ENCODE measurements at regions not wholly inside any gene's neighbourhood (a gene's known extent, or its start where the extent isn't known, plus 50 kb on each side); places are given as distances from the start of the nearest gene placed in this dataset.

GRCh38 chr20:22795433-22795832 lies 211.1 kb upstream of the FOXA2 start:
- H3K9me3 Mint-ChIP-seq, result peaks cover 15 to 19% of the 10 kb centered on the region in 2 donors
- H3K27ac Mint-ChIP-seq, result no peak overlapping the region
- ATAC-seq, result no peak
- no peak for DNase-seq (ENCODE audit: low spot score in 2 of 2)
- no peaks in the 10 kb centered on the region for H3K36me3 Mint-ChIP-seq

DNA sequence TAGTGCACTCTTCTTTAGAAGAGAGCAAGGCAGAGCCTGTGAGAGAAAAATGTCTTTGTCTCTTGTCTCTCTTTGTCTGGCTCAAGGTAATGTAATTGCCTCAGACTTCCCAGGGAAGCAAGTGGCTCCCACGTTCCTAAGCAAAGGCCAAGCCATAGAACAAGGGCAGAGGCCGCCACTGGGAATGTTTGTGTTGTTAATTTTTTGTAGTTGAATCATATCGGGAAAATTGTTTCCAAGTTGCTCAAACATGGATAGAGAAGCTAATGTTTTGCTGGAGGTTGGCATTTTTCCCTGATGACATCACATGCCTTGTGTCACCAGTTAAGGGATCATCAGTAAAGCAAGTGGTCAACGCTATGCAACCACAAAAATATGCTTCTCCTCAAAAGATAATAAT lies 211.5 kb upstream of the FOXA2 start:
- Mint-ChIP-seq H3K9me3 (peaks cover 15 to 19% of the 10 kb centered on the region in 2 donors), H3K27ac (no peak overlapping the region), H3K36me3 (no peaks in the 10 kb centered on the region)
- DNase-seq (ENCODE audit: low spot score in 2 of 2), result no peak
- ATAC-seq, result no peak

- ATAC-seq (no peak), DNase-seq (ENCODE audit: low spot score in 2 of 2) (no peak)
- Mint-ChIP-seq H3K27ac (no peak overlapping the region), H3K9me3 (peaks cover 15 to 19% of the 10 kb centered on the region in 2 donors), H3K36me3 (no peaks in the 10 kb centered on the region)
Observed at GRCh38 chr20:22796469-22797077, 212.2 kb upstream of the FOXA2 start.

- H3K27ac Mint-ChIP-seq, result no peak overlapping the region
- no peaks in the 10 kb centered on the region for H3K36me3 Mint-ChIP-seq
- ATAC-seq (no peak), DNase-seq (ENCODE audit: low spot score in 2 of 2) (no peak)
- peaks cover 15 to 19% of the 10 kb centered on the region in 2 donors for H3K9me3 Mint-ChIP-seq
Observed at GRCh38 chr20:22797103-22797502, 212.7 kb upstream of the FOXA2 start.

DNA sequence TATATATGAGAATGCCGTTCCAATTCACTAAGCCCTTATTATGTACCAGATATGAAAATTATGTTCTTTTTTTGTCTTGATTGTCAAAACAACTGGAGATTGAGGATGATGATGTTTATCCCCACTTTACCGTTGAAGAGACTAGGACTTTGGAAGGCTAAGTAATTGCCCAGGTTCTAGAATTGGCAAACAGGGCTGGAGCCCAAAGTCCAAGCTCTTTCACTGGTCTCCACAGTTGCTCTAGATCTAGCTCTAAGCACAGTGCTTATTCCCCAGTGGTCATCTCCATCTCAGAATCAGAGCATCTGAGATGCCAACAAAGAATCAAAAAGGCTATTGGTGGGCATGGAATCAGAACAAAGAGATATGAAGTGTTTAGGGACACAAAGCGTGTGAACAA lies 215.3 kb upstream of the FOXA2 start:
- no peaks in the 10 kb centered on the region for H3K36me3 Mint-ChIP-seq
- peaks cover 11 to 18% of the 10 kb centered on the region in 2 donors for H3K9me3 Mint-ChIP-seq
- H3K27ac Mint-ChIP-seq, result no peak overlapping the region
- DNase-seq (ENCODE audit: low spot score in 2 of 2), result no peak
- no peak for ATAC-seq

DNA sequence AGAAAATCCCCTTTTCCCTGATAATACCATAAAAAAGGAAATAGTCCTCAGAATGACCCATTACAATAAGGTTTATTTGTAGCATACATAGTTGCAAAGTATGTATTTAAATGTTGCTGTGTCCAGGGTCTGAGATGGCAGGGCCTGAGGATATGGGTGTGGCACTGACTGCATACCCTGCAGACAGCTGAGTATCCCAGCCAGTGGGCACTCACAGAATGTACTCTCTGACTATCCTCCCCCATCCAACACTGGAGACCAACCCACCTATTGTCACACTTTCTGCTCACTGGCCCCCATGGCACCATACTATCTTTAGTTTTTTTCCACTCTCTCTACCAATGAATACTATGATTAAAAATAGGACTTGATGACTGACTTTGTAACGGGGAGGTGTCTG lies 215.8 kb upstream of the FOXA2 start:
- no peak for ATAC-seq
- no peak for DNase-seq (ENCODE audit: low spot score in 2 of 2)
- H3K36me3 Mint-ChIP-seq, result no peaks in the 10 kb centered on the region
- H3K27ac Mint-ChIP-seq, result no peak overlapping the region
- H3K9me3 Mint-ChIP-seq, result peaks cover 10 to 14% of the 10 kb centered on the region in 2 donors

- H3K9me3 Mint-ChIP-seq, result peaks cover 4 to 9% of the 10 kb centered on the region in 2 donors
- H3K27ac Mint-ChIP-seq, result no peak overlapping the region
- ATAC-seq (no peak), DNase-seq (ENCODE audit: low spot score in 2 of 2) (no peak)
- no peaks in the 10 kb centered on the region for H3K36me3 Mint-ChIP-seq
Observed at GRCh38 chr20:22801528-22801927, 217.2 kb upstream of the FOXA2 start.

GRCh38 chr20:22802296-22802695 lies 217.9 kb upstream of the FOXA2 start:
- no peak for ATAC-seq
- Mint-ChIP-seq H3K27ac (no peak overlapping the region), H3K9me3 (peaks cover under 1 to 9% of the 10 kb centered on the region in 2 donors)

GRCh38 chr20:22805219-22805618 lies 220.8 kb upstream of the FOXA2 start:
- H3K36me3 Mint-ChIP-seq, result no peaks in the 10 kb centered on the region
- H3K27ac Mint-ChIP-seq, result no peak overlapping the region
- ATAC-seq (no peak), DNase-seq (ENCODE audit: low spot score in 2 of 2) (no peak)
- peaks cover 0 to 10% of the 10 kb centered on the region in 2 donors for H3K9me3 Mint-ChIP-seq

More at GRCh38 chr20:22802296-22802695, 217.9 kb upstream of the FOXA2 start:
- DNase-seq (ENCODE audit: low spot score in 2 of 2), result no peak
- H3K36me3 Mint-ChIP-seq, result no peaks in the 10 kb centered on the region

DNA sequence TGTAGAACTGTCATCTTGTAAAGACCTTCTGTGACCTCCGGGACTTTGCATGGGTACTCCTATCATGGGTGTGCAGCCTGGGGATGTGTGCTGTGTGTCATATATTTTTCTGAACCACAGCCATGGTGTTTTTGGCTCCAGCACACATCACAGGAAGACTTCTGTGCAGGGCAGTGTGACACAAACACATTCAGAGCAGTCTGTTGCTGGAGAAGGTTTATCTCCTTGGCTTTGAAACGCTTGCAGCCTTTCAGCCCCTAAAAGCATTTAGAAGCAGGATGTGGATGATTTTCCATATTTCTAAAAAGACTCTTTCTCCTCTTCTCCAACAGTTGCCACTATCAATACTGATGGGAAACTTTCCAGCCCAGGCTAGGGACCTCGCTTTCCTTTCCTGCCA lies 221.6 kb upstream of the FOXA2 start:
- H3K27ac Mint-ChIP-seq, result no peak overlapping the region
- no peaks in the 10 kb centered on the region for H3K36me3 Mint-ChIP-seq
- peaks cover 0 to 10% of the 10 kb centered on the region in 2 donors for H3K9me3 Mint-ChIP-seq
- DNase-seq (ENCODE audit: low spot score in 2 of 2) (no peak), ATAC-seq (no peak)

DNA sequence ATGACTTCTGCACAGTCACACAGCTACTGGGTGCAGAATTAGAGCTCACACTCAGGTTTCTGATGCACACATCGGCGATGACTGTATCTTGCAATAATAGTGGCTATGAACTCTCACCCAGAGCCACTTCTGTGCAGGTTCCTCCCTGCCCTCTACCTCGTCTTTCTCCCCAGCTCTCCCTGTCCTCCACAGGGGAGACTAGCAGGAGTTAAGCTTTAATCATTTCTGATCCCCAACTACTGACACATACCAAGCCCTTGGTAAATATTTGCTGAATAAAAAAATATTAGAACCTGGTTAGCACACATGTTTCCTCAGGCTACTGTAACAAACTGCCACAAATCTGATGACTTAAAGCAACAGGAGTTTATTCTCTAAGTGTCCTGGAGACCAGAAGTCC lies 222.7 kb upstream of the FOXA2 start:
- ATAC-seq, result no peak

DNA sequence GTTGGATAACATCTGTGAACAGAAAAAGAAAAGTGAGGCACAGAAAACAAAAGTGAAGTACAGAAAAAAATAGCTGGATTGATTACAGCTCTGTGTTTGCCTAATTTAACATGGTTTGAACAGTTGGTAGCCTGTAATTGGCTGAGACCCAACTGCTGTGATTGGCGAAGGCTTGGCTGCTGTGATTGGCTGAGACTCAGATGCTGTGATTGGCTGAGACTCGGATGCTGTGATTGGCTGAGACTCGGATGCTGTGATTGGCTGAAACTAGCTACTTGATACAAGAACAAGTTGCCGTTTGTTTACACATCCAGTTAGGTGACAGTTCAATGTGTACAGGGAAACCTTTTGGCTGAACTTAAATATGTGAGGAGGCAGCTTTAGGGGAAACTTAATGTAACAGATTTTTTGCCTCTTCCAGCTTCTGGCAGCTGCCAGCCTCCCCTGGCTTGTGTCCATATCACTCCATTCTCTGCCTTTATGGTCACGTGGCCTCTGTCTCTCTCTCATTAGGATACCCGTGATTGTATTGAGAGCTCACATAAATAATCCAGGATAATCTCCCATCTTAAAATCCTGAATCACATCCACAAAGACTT lies 223.4 kb upstream of the FOXA2 start:
- DNase-seq (ENCODE audit: low spot score in 2 of 2), result no peak
- H3K36me3 Mint-ChIP-seq, result no peaks in the 10 kb centered on the region
- no peak overlapping the region for H3K27ac Mint-ChIP-seq
- peaks cover 0 to 6% of the 10 kb centered on the region in 2 donors for H3K9me3 Mint-ChIP-seq
- no peak for ATAC-seq

More for the DNA sequence above, 222.7 kb upstream of the FOXA2 start:
- no peak for DNase-seq (ENCODE audit: low spot score in 2 of 2)
- Mint-ChIP-seq H3K36me3 (no peaks in the 10 kb centered on the region), H3K27ac (no peak overlapping the region), H3K9me3 (peaks cover 0 to 10% of the 10 kb centered on the region in 2 donors)

- no peaks in the 10 kb centered on the region for H3K36me3 Mint-ChIP-seq
- no peak overlapping the region for H3K27ac Mint-ChIP-seq
- H3K9me3 Mint-ChIP-seq, result peaks cover 0 to 6% of the 10 kb centered on the region in 2 donors
- ATAC-seq (no peak), DNase-seq (ENCODE audit: low spot score in 2 of 2) (no peak)
Observed at GRCh38 chr20:22808628-22809027, 224.3 kb upstream of the FOXA2 start.

GRCh38 chr20:22810030-22810429 lies 225.1 kb upstream of the SSTR4 start:
- H3K27ac Mint-ChIP-seq, result no peak overlapping the region
- H3K9me3 Mint-ChIP-seq, result peaks cover 0 to 6% of the 10 kb centered on the region in 2 donors
- no peak for DNase-seq (ENCODE audit: low spot score in 2 of 2)
- no peaks in the 10 kb centered on the region for H3K36me3 Mint-ChIP-seq
- ATAC-seq, result no peak

GRCh38 chr20:22810626-22811569 lies 224.2 kb upstream of the SSTR4 start:
- ATAC-seq (no peak), DNase-seq (ENCODE audit: low spot score in 2 of 2) (no peak)
- Mint-ChIP-seq H3K9me3 (peaks cover 0 to 6% of the 10 kb centered on the region in 2 donors), H3K36me3 (no peaks in the 10 kb centered on the region), H3K27ac (no peak overlapping the region)

DNA sequence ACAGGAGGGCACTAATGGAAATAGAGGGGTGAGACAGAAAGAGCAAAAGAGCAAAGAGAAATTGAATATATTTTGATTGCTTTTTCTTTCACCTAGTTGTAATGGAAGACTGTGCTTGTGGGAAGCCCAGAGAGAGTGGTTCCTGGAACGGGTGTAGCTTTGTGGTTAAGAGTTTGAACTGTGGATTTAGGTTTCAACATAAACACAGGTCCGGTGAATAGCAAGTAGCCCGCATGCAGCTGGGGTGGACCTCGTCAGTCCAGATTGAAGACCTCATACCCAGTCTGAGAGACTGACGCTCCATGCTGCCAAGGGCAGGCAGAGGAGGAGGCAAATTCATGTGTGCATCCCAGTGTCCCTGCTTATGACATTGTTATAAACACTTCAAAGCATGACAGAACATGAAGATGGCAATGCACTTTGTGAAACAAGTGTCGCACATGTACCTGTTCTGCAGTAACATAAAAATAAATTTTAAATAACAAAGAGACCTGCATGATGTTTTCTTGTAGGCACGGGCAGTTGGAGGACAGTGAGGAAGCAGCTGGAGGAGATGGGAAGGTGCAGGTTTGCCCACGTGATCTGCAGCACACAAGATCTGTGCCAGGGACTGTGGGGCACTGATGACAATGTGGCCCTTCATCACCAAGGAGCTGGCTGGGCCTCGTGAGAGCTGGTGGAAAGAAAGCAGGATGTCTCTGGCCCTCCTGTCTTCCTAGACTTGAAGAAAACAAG lies 220.5 kb upstream of the SSTR4 start:
- H3K36me3 Mint-ChIP-seq, result no peaks in the 10 kb centered on the region
- no peak overlapping the region for H3K27ac Mint-ChIP-seq

DNA sequence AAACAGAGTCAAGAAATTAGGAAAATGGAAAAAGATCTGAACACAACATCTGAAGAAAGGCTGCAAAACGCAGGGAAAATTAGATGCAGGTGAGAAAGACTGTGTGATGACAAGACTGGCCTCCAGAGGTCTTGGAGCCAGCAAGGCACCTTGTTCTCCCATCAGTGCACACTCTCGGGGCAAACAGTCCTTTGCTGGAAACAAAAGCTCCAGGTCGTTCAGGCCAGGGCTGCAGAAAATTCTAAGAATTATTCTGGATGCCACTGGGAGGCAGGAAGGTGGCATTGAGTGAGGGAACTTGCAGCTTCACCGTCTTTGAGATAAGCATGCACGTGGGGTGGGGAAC lies 219.9 kb upstream of the SSTR4 start:
- Mint-ChIP-seq H3K27ac (no peak overlapping the region), H3K9me3 (peaks cover 0 to 5% of the 10 kb centered on the region in 2 donors), H3K36me3 (no peaks in the 10 kb centered on the region)
- ATAC-seq (no peak), DNase-seq (ENCODE audit: low spot score in 2 of 2) (no peak)

More for the DNA sequence above, 220.5 kb upstream of the SSTR4 start:
- ATAC-seq, result no peak
- peaks cover 0 to 5% of the 10 kb centered on the region in 2 donors for H3K9me3 Mint-ChIP-seq
- DNase-seq (ENCODE audit: low spot score in 2 of 2), result no peak
